GM13977 (cell line): ENCODE measurements at regions not wholly inside any gene's neighbourhood (a gene's known extent, or its start where the extent isn't known, plus 50 kb on each side); places are given as distances from the start of the nearest gene placed in this dataset.

Experiments used
- DNase-seq: peaks from one replicate; pipeline ENCODE4 v3.0.0; 2012; ENCODE audit warnings: low spot score
- CTCF ChIP-seq: IDR thresholded peaks from 2 replicates; pipeline ENCODE4 v1.5.1; 2012; ENCODE audit warnings: mild to moderate bottlenecking, control low read depth; ENCODE audit not compliant: insufficient read depth; ENCODE audit errors: extremely low read depth, missing control alignments
- in situ Hi-C: fragments of 300-500 bp; cut with MboI; formaldehyde crosslinking; loops from one replicate; pipeline ENCODE4 v1.12.0; 2022; ENCODE audit warnings: low sequenced_read_pairs, low pct_unique_long_range_greater_than_20kb, mixed read lengths, inconsistent platforms; ENCODE audit not compliant: unreplicated experiment

DNA sequence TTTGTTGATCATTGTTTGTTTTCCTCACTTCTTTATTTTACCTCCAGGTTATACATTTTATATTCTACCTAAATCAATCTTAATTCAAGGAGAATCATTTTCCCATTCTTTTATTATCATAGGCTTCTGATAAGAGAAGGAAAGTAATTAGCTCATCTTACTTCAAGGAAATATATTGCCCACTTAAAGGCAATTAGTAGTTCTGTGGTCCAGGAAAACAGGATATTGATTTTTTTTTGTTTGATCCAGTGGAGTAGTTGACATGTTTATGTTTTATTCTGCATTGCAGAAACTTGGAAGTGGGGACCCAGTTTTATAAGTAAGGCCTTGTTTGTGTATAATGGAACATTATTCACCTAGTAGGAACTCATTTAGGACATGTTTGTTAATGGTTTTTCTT, 390.6 kb downstream of the NDFIP2 start:
- in situ Hi-C loops: no loop called here
- DNase-seq: no peak
- no peak for TF ChIP-seq CTCF

- no peak for TF ChIP-seq CTCF
- in situ Hi-C loops: no loop called here
- no peak for DNase-seq
Observed at GRCh38 chr13:79870766-79871165, 389.8 kb downstream of the NDFIP2 start.

GRCh38 chr13:79870123-79870522, 389.2 kb downstream of the NDFIP2 start:
- no peak for TF ChIP-seq CTCF
- in situ Hi-C loops: no loop called here

DNA sequence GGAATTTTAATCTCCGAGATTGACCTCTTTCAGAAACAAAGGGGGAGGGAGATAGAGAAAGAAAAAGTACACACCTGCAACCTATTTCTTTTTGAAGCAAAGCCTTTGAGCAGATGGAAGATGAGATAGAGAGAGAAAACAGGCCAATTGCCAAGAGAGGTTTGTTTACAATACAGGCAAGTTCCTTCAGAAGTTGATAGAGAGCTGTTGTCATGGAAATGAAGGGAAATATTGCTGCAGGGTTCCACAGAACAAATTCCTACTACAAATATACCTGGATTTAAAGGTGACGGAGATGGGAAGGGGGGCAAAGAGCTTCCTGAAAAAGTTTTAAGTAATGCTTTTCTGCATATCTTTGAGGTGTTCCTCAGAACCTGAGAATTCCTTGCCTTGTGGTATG, 388.4 kb downstream of the NDFIP2 start:
- no peak for DNase-seq
- no peak for TF ChIP-seq CTCF
- in situ Hi-C loops: no loop called here

More at GRCh38 chr13:79870123-79870522, 389.2 kb downstream of the NDFIP2 start:
- DNase-seq: no peak

DNA sequence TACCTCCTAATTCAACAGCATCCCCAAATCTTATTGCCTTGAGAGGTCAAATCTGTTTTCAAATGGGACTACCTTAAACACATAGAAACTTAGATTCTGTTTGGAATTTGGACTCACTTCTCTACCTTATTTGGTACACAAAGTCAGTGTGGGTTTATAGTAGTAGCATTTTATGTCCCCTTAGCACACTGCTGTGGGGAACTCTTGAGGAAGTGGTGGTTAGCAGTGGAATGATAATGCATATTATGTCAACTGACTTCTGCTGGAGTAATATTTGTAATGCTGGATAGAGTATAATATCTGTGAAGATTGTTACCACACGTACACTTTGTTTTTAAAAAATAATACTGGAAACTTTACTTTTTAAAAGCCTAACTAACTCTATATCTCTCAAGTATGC, 386.3 kb downstream of the NDFIP2 start:
- in situ Hi-C loops: no loop called here
- no peak for DNase-seq
- no peak for TF ChIP-seq CTCF

- in situ Hi-C loops: no loop called here
- DNase-seq: no peak
- no peak for TF ChIP-seq CTCF
Observed at GRCh38 chr13:79866436-79866835, 385.5 kb downstream of the NDFIP2 start.

DNA sequence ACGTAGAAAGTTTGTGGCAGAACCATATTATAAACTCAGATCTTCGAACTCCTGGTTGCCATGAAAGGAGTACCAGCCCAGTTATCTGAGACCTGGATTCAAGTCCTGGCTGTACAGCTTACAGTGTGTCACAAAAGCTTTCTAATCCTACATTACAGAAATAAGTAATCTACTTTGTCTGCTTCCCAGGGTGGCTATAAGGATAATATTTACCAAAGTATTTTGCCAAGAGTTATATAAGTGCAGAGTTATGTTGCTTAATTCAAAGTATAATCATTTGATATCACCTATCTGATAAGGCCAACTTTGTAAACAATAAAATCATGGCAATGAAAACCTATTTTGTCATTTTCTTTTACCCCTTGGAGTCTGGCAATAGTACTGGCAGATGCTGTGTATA, 381.6 kb downstream of the NDFIP2 start:
- no peak for TF ChIP-seq CTCF
- in situ Hi-C loops: no loop called here
- no peak for DNase-seq
